NCI-H146 treated with DMSO at 0.1 percent for 48 hours (cell line): ENCODE measurements at regions not wholly inside any gene's neighbourhood (a gene's known extent, or its start where the extent isn't known, plus 50 kb on each side); places are given as distances from the start of the nearest gene placed in this dataset.
"Not testable (repeated sequence)": the region's sequence is repeated elsewhere in the genome, so short reads cannot be mapped to it uniquely, and the experiment has no call there.

Experiments
- DNase-seq: peaks from one replicate; lab custom pipeline; 2025; ENCODE audit not compliant: unreplicated experiment; lab: John Stamatoyannopoulos, UW

DNA sequence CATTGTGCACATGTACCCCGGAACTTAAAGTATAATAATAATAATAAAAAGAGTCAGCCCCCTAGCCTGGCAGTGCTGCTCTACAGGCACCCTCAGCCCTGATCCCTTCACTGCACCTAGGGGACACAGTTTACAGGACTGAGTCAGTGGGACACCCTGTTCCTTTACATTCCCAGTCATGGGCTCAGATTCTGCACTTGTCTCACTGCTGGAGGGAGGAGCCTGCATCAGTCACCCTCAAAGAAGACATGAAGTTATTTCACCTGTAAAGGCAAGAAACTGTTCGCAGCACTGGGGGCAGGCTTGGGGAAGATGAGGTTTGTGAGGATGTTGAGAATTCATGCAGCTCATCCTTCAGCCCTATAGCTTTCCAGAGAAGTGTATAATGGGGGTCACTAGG, 50.7 kb upstream of the VPREB1 start:
- DNase-seq, result no peak

- not testable (repeated sequence) for DNase-seq
Measured at GRCh38 chr22:22193462-22193861, 51.1 kb upstream of the VPREB1 start.

DNA sequence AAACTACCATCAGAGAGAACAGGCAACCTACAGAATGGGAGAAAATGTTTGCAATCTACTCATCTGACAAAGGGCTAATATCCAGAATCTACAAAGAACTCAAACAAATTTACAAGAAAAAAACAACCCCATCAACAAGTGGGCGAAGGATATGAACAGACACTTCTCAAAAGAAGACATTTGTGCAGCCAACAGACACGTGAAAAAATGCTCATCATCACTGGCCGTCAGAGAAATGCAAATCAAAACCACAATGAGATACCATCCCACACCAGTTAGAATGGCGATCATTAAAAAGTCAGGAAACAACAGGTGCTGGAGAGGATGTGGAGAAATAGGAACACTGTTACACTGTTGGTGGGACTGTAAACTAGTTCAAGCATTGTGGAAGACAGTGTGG, 51.6 kb upstream of the VPREB1 start:
- DNase-seq, result not testable (repeated sequence)

DNA sequence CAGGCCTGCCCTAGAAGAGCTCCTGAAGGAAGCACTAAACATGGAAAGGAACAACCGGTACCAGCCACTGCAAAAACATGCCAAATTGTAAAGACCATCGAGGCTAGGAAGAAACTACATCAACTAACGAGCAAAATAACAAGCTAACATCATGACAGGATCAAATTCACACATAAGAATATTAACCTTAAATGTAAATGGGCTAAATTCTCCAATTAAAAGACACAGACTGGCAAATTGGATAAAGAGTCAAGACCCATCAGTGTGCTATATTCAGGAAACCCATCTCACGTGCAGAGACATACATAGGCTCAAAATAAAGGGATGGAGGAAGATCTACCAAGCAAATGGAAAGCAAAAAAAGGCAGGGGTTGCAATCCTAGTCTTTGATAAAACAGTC, 54.8 kb upstream of the VPREB1 start:
- not testable (repeated sequence) for DNase-seq

- DNase-seq, result not testable (repeated sequence)
Measured at GRCh38 chr22:22187863-22188262, 56.7 kb upstream of the VPREB1 start.

- no peak for DNase-seq
Measured at GRCh38 chr22:22187299-22187698, 57.3 kb upstream of the VPREB1 start.

- DNase-seq, result no peak
Measured at GRCh38 chr22:22185844-22186499, 58.6 kb upstream of the VPREB1 start.

GRCh38 chr22:22185217-22185616, 59.4 kb upstream of the VPREB1 start:
- no peak for DNase-seq

DNA sequence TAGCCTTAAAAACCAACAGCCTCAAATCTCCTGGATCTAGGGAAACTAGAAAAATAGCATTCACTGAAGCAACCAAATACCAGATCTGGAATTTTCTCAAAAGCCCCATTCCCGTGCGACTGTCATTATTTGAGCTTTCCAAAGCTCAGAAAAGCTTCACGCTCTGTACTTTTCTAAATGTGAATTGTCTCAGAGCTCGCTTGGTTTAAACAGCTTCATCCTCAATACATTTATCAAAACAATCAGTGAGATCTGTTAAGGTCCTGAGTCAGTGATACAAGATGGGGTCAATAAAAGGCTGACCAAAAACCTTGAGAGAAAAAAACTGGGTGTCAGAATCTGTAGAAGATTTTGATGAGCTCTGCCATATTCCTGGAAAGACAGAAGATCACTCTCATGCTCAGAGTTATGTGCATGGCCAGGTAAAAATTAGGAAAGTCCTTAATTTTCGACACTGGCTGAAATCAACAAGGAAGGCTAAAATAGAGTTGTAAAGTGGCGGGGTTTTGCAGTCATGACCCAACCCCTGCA, 60.2 kb upstream of the VPREB1 start:
- no peak for DNase-seq

GRCh38 chr22:22182990-22183264, 61.7 kb upstream of the VPREB1 start:
- no peak for DNase-seq

- no peak for DNase-seq
Measured at GRCh38 chr22:22182218-22182989, 62.2 kb upstream of the VPREB1 start.

- peak; percentile 5 for DNase-seq
Measured at GRCh38 chr22:22181341-22181850, 63.2 kb upstream of the VPREB1 start.

DNA sequence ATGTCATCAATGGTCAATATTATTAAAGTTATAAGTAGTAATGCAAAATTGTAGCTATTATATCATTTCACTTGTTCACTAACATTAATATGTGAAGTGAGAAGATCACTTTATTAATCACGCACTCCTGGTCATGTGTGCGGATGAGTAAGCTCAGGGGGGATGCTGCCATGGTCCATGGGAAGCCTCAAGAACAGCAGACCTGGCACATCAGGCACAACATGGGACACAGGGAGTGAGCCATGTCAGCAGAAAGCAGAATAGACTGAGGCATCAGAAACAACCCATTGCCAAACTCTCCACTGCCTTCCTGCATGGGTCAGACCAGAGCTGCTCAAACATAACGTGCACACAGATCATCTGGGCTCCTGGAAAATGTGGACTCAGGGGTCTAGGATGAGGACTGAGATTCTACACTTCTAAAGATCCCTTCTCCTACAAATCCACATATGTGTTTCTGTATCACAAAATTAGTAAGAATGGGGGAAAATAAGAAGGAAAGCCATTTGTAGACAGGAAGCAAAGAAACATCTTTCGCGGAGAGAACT, 63.8 kb upstream of the VPREB1 start:
- no peak for DNase-seq

DNA sequence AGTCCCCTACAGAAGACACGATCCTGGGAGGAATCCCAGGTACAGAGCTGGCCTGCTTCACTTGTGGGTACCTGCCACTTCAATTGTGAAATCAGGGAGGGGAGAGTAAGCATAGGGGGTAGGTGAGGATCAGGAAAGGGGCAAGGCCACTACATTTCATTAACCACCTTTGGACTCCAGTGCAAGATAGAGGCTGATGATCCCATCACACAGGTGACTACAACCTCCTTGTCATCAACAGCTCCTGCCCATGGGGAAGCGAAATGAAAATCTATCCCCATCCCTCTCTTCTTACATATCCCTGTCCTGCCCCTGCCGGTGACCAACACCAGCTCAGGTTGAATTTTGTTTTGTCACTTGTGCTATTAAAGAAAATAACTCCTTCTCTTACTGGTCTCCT, 64.7 kb upstream of the VPREB1 start:
- DNase-seq, result no peak

DNA sequence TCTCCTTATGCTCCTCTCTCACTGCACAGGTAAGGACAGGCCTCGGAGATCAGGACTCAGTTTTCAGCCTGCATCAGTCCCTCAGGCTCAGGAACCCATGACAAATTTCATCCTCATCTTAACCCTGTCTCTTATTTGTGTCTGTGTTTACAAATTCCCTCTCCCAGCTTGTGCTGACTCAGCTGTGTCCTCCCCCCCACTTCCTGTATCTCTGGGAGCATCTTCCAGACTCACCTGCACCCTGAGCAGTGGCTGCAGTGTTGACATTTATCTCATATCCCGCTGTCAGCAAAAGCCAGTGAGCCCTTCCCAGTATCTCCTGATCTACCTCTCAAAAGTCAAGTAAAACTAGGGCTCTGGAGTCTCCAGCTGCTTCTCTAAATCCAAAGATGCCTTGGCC, 65.6 kb upstream of the VPREB1 start:
- DNase-seq, result no peak

- DNase-seq, result no peak
Measured at GRCh38 chr22:22178355-22178965, 66.1 kb upstream of the VPREB1 start.

- no peak for DNase-seq
Measured at GRCh38 chr22:22176929-22177616, 67.5 kb upstream of the VPREB1 start.

- DNase-seq, result not testable (repeated sequence)
Measured at GRCh38 chr22:22172896-22173628, 71.5 kb upstream of the VPREB1 start.

DNA sequence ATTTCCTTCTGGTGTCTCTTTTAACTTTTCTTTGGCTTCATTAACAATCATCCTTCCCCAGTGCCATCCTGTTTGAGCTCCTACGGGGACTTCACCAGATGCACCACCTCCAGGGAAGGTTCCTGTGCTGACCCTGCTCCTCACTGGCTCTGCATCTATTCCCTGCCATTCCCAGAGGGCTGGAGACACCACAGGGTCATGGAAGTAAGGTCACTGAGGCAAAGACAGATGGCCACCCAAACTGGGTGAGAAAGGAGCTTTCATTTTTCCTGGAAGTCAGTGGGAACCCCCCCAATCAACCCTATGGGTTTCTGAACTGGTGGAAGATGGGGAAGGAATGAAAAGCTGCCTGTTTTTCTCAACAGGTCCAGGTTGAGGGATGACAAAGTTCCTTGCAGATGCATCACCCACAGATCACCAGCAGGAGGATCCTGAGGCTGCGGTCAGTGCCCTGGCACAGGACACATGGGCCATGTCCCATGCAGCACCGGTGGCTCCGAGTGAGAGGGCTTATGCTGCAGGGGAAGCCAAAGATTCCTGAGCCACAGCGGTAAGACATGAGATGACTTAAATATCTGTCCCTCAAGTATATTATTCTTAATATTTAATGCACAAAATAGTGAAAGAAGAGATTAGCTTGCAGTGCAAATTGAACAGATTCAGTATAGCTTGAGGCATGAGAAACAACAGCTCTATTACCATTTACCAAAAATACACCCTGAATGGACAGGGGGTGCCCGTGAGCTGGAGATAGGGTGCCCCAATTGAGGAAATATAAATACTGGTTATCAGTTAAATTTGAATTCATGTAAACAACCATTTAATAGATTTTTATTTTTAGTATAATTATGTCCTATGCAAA, 73.0 kb upstream of the VPREB1 start:
- no peak for DNase-seq

GRCh38 chr22:22169923-22170322, 74.7 kb upstream of the VPREB1 start:
- DNase-seq, result no peak
